ENCODE measurements at regions not wholly inside any gene's neighbourhood (a gene's known extent, or its start where the extent isn't known, plus 50 kb on each side); places are given as distances from the start of the nearest gene placed in this dataset.

DNA sequence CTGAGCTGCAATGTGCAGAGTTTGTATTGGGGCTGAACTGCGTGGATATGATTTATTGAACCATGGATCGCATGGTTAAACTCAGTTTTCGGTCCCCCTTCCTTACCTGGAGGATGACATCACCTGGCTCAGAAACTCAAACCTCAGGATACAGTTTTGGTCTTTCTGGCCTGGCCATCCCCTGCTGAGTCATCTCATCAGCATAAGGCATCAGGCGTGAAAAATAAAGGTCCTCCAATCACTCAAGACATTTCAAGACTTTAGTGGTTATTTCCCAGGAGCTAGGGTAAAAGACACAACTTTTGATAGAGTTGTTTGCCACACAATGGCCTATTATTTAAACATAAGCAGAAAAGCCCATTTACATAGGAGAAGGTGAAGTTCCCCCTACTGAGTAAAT, 631.1 kb upstream of the TMEM132C start:
- no peak for TF ChIP-seq CTCF (conservative IDR thresholded peaks at IDR 0.05; ENCODE audit: low read depth)
- ChIA-PET CTCF (no interaction called here), POLR2A (ENCODE audit: low non-redundant PET) (no interaction called here)
- H3K27ac ChIP-seq: no peak overlapping the region
- DNase-seq (ENCODE audit: low spot score): no peak

DNA sequence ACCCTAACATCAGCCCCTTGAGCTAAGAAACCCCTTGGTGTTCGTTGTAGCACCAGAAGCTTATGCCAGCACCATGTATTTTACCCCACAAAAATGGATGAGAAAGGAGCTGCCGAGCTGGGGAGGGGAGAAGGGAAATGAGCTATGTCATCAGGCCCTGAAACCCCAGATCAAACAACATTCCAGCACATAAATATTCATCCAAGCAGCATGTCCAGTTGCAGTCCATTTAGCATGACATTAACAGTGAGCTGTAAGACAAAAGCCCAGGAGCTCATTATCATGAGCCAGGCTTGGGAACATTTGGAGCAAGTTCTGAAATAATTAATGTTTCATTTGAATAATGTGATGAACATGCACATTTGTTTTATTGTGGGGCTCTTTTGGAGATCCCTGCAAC, 630.1 kb upstream of the TMEM132C start:
- POLR2A ChIA-PET (ENCODE audit: low non-redundant PET): no interaction called here
- TF ChIP-seq CTCF (conservative IDR thresholded peaks at IDR 0.05; ENCODE audit: low read depth): no peak
- CTCF ChIA-PET: interaction anchor here (0.6 kb wide), 1 partner anchor 41 kb away, joined by 4 read pairs; no protein-coding TSS in a partner anchor
- no peak for DNase-seq (ENCODE audit: low spot score)
- no peak overlapping the region for H3K27ac ChIP-seq

DNA sequence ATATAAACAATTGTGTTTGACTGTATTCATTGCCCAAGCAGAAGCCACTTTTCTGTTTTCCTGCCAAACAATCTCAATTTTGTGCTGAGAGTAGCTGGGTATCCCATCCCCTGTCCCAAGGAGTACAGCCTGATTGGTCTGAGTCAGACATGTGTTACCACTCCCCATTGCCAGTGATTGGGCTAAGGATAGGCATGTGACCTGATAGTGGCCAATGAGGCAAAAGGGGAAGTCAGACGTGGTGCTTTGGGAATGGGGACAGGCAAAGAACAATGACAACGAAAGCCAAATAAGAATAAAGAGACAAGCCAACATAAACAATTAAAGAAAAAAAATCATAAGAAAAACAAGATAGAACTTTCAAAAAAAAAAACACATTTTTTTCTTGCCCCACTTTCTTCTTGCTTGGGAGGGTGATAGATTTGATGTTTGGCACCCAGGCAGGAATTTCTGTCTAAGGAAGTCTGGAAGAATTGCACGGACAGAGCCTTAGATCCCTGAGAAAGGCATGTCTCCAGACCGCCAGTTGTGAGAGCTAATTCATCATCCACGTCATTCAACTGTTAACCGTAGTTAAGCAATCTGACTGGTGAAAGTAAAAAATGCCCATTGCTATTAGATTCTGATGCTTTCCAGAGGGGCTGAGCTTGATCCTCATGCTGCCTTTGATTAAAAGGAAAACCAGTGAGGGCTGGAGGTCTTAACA, 626.6 kb upstream of the TMEM132C start:
- POLR2A ChIA-PET (ENCODE audit: low non-redundant PET): no interaction called here
- DNase-seq (ENCODE audit: low spot score): no peak
- no peak overlapping the region for H3K27ac ChIP-seq
- no peak for TF ChIP-seq CTCF (conservative IDR thresholded peaks at IDR 0.05; ENCODE audit: low read depth)
- CTCF ChIA-PET: interaction anchor here (0.5 kb wide), 1 partner anchor 772 kb away, joined by 3 read pairs; no protein-coding TSS in a partner anchor

GRCh38 chr12:127642208-127642607, 624.8 kb upstream of the TMEM132C start:
- no peak overlapping the region for H3K27ac ChIP-seq
- ChIA-PET POLR2A (ENCODE audit: low non-redundant PET) (no interaction called here), CTCF (no interaction called here)
- no peak for TF ChIP-seq CTCF (conservative IDR thresholded peaks at IDR 0.05; ENCODE audit: low read depth)
- DNase-seq (ENCODE audit: low spot score): no peak

DNA sequence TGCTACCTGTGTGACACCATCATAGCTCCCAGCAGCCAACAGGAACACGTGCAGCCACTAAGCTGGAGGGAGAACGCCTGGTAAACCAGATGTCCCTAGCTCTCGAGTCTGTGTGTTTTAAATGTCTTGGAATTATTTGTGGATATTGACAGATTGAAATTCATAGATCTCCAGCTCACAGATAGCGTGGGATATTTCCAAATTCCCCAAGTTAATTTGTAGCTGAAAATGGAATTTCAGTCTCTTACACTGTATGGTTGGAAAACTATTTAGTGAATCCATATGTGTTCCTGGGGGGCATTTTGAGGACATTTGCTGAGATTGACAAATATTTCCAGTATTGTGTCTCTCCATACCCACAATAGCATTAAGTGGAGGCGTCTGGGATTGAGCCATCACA, 618.6 kb upstream of the TMEM132C start:
- H3K27ac ChIP-seq: no peak overlapping the region
- ChIA-PET CTCF (no interaction called here), POLR2A (ENCODE audit: low non-redundant PET) (no interaction called here)
- no peak for DNase-seq (ENCODE audit: low spot score)
- no peak for TF ChIP-seq CTCF (conservative IDR thresholded peaks at IDR 0.05; ENCODE audit: low read depth)

GRCh38 chr12:127649961-127650360, 617.0 kb upstream of the TMEM132C start:
- CTCF ChIA-PET: no interaction called here
- POLR2A ChIA-PET (ENCODE audit: low non-redundant PET): no interaction called here
- no peak for TF ChIP-seq CTCF (conservative IDR thresholded peaks at IDR 0.05; ENCODE audit: low read depth)

More at GRCh38 chr12:127649961-127650360, 617.0 kb upstream of the TMEM132C start:
- no peak overlapping the region for H3K27ac ChIP-seq
- DNase-seq (ENCODE audit: low spot score): no peak

Measured in RWPE1 (cell line).